Ishikawa (cell line): ENCODE measurements at regions not wholly inside any gene's neighbourhood (a gene's known extent, or its start where the extent isn't known, plus 50 kb on each side); places are given as distances from the start of the nearest gene placed in this dataset.
A peak's percentile ranks its signal among the peaks of the same experiment; 100 is the strongest.

Source experiments
- CEBPB ChIP-seq: IDR thresholded peaks from 2 replicates; pipeline ENCODE4 v1.6.1; 2012
- CREB1 ChIP-seq: IDR thresholded peaks from 2 replicates; pipeline ENCODE4 v1.6.1; 2012; ENCODE audit warnings: low read depth
- EGR1 ChIP-seq: IDR thresholded peaks from 2 replicates; pipeline ENCODE4 v1.6.1; 2012
- EP300 ChIP-seq: IDR thresholded peaks from 2 replicates; pipeline ENCODE4 v1.6.1; 2012; ENCODE audit warnings: borderline replicate concordance
- FOXM1 ChIP-seq: IDR thresholded peaks from 2 replicates; pipeline ENCODE4 v1.6.1; 2012; ENCODE audit warnings: low read depth, borderline replicate concordance
- NFIC ChIP-seq: IDR thresholded peaks from 2 replicates; pipeline ENCODE4 v1.6.1; 2012
- RAD21 ChIP-seq: IDR thresholded peaks from 2 replicates; pipeline ENCODE4 v1.6.1; 2012; ENCODE audit warnings: low read depth
- TAF1 ChIP-seq: IDR thresholded peaks from 2 replicates; pipeline ENCODE4 v1.6.1; 2012; ENCODE audit warnings: low read depth, mild to moderate bottlenecking
- TCF12 ChIP-seq: IDR thresholded peaks from 2 replicates; pipeline ENCODE4 v1.6.1; 2012; ENCODE audit warnings: low read depth
- TEAD4 ChIP-seq: IDR thresholded peaks from 2 replicates; pipeline ENCODE4 v1.6.1; 2012
- YY1 ChIP-seq: IDR thresholded peaks from 2 replicates; pipeline ENCODE4 v1.6.1; 2012; ENCODE audit warnings: low read depth
- ZBTB7A ChIP-seq: IDR thresholded peaks from 2 replicates; pipeline ENCODE4 v1.6.1; 2012; ENCODE audit warnings: low read depth
- TF ChIP-seq, protein P1 (sequence below): IDR thresholded peaks from 2 replicates; pipeline ENCODE4 v1.6.1; 2012; ENCODE audit warnings: low read depth, mild to moderate bottlenecking
- TF ChIP-seq, protein P2 (sequence below): IDR thresholded peaks from 2 replicates; pipeline ENCODE4 v1.6.1; 2012
- TF ChIP-seq, protein P3 (sequence below): IDR thresholded peaks from 2 replicates; pipeline ENCODE4 v1.6.1; 2012

DNA sequence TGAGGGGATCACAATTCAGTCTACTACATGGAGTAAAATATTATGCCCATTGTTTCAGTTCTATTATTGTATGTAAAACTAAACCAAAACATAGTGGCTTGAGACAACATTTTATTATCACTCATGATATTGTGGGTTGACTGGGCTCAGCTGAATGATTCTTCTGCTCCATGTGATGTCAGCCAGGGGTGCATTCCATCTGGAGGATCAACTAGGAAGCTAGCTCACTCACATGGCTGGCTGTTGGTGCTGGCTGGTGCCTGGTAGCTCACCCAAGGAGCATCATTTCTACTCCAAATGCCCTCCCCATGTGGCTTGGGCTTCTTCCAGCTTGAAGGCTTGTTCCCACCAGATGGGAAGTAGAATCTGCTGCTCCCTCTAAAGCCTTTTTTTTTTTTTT lies 51.8 kb upstream of the CLRN1 start:
- TF ChIP-seq, protein P1, sequence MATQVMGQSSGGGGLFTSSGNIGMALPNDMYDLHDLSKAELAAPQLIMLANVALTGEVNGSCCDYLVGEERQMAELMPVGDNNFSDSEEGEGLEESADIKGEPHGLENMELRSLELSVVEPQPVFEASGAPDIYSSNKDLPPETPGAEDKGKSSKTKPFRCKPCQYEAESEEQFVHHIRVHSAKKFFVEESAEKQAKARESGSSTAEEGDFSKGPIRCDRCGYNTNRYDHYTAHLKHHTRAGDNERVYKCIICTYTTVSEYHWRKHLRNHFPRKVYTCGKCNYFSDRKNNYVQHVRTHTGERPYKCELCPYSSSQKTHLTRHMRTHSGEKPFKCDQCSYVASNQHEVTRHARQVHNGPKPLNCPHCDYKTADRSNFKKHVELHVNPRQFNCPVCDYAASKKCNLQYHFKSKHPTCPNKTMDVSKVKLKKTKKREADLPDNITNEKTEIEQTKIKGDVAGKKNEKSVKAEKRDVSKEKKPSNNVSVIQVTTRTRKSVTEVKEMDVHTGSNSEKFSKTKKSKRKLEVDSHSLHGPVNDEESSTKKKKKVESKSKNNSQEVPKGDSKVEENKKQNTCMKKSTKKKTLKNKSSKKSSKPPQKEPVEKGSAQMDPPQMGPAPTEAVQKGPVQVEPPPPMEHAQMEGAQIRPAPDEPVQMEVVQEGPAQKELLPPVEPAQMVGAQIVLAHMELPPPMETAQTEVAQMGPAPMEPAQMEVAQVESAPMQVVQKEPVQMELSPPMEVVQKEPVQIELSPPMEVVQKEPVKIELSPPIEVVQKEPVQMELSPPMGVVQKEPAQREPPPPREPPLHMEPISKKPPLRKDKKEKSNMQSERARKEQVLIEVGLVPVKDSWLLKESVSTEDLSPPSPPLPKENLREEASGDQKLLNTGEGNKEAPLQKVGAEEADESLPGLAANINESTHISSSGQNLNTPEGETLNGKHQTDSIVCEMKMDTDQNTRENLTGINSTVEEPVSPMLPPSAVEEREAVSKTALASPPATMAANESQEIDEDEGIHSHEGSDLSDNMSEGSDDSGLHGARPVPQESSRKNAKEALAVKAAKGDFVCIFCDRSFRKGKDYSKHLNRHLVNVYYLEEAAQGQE: no peak
- TF ChIP-seq, protein P2, sequence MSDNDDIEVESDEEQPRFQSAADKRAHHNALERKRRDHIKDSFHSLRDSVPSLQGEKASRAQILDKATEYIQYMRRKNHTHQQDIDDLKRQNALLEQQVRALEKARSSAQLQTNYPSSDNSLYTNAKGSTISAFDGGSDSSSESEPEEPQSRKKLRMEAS: no peak
- no peak for TF ChIP-seq EP300
- TF ChIP-seq CREB1: no peak
- no peak for TF ChIP-seq TAF1
- no peak for TF ChIP-seq ZBTB7A
- TF ChIP-seq TEAD4: no peak
- TF ChIP-seq NFIC: no peak
- TF ChIP-seq YY1: no peak
- TF ChIP-seq, protein P3, sequence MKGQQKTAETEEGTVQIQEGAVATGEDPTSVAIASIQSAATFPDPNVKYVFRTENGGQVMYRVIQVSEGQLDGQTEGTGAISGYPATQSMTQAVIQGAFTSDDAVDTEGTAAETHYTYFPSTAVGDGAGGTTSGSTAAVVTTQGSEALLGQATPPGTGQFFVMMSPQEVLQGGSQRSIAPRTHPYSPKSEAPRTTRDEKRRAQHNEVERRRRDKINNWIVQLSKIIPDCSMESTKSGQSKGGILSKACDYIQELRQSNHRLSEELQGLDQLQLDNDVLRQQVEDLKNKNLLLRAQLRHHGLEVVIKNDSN: no peak
- TF ChIP-seq EGR1: no peak
- no peak for TF ChIP-seq RAD21
- no peak for TF ChIP-seq CEBPB
- no peak for TF ChIP-seq FOXM1
- TF ChIP-seq TCF12: no peak

DNA sequence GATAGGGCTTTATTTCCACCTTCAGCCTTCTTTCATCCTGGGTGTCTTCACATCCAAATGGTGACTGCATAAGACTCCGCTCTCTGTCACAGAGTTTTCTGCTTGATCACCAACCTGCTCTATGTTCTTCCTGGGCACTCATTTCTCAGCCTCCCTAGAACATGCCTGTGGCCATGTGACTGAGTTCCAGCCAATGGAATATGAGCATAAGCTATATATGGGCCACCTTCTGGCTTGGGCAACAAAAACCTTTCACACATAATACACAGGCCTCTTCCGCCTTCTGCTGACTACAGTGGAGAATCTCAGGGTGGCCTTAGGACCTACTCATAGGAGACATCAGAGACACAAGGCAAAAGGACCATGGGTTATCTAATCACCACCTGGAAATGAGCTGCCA lies 51.2 kb upstream of the MED12L start:
- TF ChIP-seq FOXM1 (no peak), NFIC (no peak), CEBPB (no peak), YY1 (no peak), TAF1 (no peak), ZBTB7A (no peak), CREB1 (no peak), TCF12 (no peak)
- TF ChIP-seq, protein P3: peak; percentile 75

DNA sequence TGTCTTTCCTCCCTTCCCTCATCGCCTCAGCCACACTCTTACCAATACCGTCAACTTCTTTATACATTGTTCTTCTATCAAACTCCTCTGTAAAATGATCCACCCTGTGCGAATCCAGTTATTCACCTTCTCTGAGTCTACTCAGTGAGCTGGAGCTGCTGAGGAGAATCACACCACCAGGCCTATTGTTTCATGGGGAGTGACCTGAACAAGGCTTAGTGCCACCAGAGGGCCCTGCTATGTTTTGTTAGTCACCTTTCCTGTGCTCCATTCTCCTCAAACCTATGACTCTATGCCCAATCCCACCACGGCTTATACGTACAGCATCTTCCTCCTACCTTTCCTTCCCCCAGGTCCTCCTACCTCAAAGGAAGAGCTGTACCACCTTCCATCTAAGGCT lies 50.4 kb upstream of the MED12L start:
- TF ChIP-seq EGR1 (no peak), RAD21 (peak; percentile 4; the same call in 1 of the 2 replicates)
- TF ChIP-seq, protein P1: no peak
